ENCODE measurements at regions not wholly inside any gene's neighbourhood (a gene's known extent, or its start where the extent isn't known, plus 50 kb on each side); places are given as distances from the start of the nearest gene placed in this dataset.

GRCh38 chr5:174524351-174524750 is 200.0 kb upstream of the MSX2 start (continued):
- no peak for TF ChIP-seq CHD7 (IDR thresholded peaks at IDR 0.05; ENCODE audit: insufficient replicate concordance, low read length)
- no peak for TF ChIP-seq TAF1 (IDR thresholded peaks at IDR 0.05; ENCODE audit: low read depth, low read length)
- no peak for TF ChIP-seq E2F6 (IDR thresholded peaks at IDR 0.05)
- TF ChIP-seq HDAC2 (IDR thresholded peaks at IDR 0.05; ENCODE audit: borderline replicate concordance in 1 of 2, low read depth in 2 of 2, low read length in 2 of 2): no peak
- TF ChIP-seq USF2 (IDR thresholded peaks at IDR 0.05; ENCODE audit: low read length): no peak
- no peak for TF ChIP-seq TEAD4 (IDR thresholded peaks at IDR 0.05; ENCODE audit: low read depth, low read length)
- TF ChIP-seq POU5F1 (IDR thresholded peaks at IDR 0.05; ENCODE audit: low read depth, low read length): no peak
- no peak for TF ChIP-seq PHF8 (conservative IDR thresholded peaks at IDR 0.05; ENCODE audit: low read depth, low read length)
- no peak for TF ChIP-seq CEBPB (IDR thresholded peaks at IDR 0.05; ENCODE audit: low read depth, low read length)
